OCI-LY1 (cell line): ENCODE measurements at regions not wholly inside any gene's neighbourhood (a gene's known extent, or its start where the extent isn't known, plus 50 kb on each side); places are given as distances from the start of the nearest gene placed in this dataset.

ENCODE experiments used
- CTCF ChIP-seq: fragments of 200-600 bp; sonication (generic), shearing (Covaris generic); IDR thresholded peaks from 2 replicates; pipeline ENCODE4 v1.5.1; 2017; ENCODE audit warnings: mild to moderate bottlenecking, antibody characterized with exemption, low read length, moderate library complexity, mixed read lengths
- EZH2 ChIP-seq: fragments of 200-600 bp; sonication (generic), shearing (Covaris generic); IDR thresholded peaks from 2 replicates; pipeline ENCODE4 v1.8.0; 2017; ENCODE audit warnings: borderline replicate concordance, mixed run types, mild to moderate bottlenecking, antibody characterized with exemption, low read length, moderate library complexity, mixed read lengths

GRCh38 chr2:176471949-176472348, 202.7 kb downstream of the MTX2 start:
- no peak for TF ChIP-seq CTCF
- TF ChIP-seq EZH2 = no peak
